Skeletal muscle cell (primary cell): ENCODE measurements at regions not wholly inside any gene's neighbourhood (a gene's known extent, or its start where the extent isn't known, plus 50 kb on each side); places are given as distances from the start of the nearest gene placed in this dataset.
"Not testable (repeated sequence)": the region's sequence is repeated elsewhere in the genome, so short reads cannot be mapped to it uniquely, and the experiment has no call there.

Experiments used
- DNase-seq: peaks from one replicate; pipeline ENCODE4 v3.0.0-alpha.2; 2010; ENCODE audit warnings: low read depth
- H3K4me3 ChIP-seq: 2 replicates; pipeline ENCODE4 v1.5.1; 2011; ENCODE audit warnings: low read depth, mild to moderate bottlenecking, control low read depth, low read length, moderate library complexity

DNA sequence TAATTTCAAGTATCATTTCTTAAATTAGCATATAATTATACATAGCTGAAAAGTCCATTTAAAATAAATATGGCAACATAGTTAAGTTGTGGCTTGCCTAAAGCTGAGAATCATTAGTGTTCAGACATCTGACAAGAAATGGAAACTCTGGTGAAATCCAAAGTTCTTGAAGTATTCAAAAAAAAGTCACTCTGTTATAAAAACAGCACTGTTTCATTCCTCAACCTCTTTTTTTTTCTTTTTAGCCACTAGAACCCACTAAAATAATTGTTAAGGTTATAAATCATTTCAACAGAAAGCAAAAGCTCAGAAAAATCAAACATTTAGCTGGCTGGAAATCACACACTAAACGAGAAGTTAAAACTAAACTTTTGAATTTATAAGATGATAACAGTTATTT is 476.7 kb downstream of the LTN1 start:
- H3K4me3 ChIP-seq, result no peak overlapping the region
- DNase-seq, result no peak

- no peak for DNase-seq
- no peak overlapping the region for H3K4me3 ChIP-seq
Measured at GRCh38 chr21:28513428-28513827, 479.2 kb downstream of the LTN1 start.

DNA sequence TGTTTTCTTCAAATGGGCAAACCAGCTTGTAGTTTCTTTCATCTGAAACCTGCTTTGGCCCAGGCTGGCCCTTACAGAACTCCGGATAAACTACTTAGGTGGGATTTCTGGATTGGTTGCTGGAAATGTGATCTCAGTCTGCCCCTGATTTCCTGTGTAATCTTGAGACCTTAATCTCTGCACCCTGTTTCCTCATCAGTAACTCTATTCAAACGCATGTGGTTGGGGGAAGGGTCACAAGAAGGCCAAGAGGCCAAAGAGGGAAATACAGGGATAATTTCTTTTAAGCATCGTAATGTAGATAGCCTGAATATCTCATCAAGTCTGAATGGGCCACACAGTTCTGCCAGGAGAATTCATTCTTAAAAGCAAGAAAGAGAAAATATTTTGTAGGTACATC is 483.6 kb downstream of the LTN1 start:
- DNase-seq, result no peak

DNA sequence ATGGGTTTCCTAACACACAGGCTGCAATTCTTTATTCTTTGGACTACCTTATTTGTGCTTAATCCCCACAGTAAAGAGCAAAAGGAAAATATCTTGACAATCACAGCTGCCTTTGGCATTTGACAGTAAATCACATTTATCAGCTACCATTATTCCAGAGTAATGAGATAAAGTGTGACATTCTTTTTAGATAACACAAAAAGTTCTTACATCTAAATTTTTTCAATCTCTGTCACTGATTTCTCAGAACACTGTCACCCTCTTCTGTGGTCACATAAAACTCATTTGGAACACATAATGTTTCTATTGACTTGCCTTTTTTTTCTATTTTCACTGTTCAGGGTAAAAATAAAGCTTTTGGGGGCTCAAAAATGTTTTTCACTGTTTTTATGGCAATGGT is 484.6 kb downstream of the LTN1 start:
- H3K4me3 ChIP-seq, result no peak overlapping the region
- no peak for DNase-seq

More for the DNA sequence above, 483.6 kb downstream of the LTN1 start:
- no peak overlapping the region for H3K4me3 ChIP-seq

- DNase-seq, result no peak
- H3K4me3 ChIP-seq, result no peak overlapping the region
Measured at GRCh38 chr21:28496517-28496916, 496.2 kb downstream of the LTN1 start.

- no peak overlapping the region for H3K4me3 ChIP-seq
- no peak for DNase-seq
Measured at GRCh38 chr21:28492127-28492526, 500.6 kb downstream of the LTN1 start.

DNA sequence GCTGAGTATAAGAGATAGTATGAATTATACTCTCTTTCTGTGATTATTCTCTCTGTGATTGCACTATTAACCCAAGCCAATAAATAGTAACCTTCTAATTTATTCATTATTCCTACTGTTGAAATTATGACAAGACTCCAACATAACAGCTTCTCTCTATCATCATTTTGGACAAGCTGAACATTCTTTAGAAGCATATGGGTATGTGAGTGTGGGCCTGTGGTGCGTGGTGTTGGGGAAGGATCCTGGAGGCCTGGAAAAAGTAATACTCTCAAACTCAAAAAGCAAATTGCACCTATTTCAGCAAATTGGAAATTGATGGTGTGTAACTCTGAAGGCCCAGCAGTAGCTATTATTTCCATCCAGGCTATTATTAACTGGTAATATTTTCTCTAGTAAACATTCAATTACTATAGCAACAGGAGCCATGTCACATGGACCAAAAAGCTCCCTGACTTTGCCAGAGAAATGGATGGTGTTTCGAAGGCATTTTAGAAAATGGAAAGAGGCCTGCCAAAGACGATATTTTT is 502.8 kb downstream of the LTN1 start:
- no peak overlapping the region for H3K4me3 ChIP-seq
- DNase-seq, result no peak

DNA sequence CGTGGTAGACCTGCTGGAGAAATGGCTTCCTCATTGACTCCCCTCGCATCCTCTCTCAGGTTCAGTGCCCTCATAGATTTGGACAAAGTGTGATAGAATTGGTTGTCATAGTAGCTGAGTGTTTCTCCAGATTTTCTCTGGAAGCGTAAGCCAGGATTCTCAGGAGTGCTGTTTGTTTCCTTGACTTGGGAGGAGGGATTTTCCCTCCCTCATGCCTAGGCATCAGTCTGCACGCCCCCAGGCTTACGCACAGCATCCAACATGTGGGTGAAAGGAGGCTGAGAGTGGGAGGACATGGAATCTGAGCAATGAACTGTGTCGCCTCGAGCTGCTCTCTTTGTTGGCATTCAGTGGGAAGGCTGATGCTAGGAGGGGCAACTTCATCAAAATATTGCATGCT is 503.5 kb downstream of the LTN1 start:
- no peak for DNase-seq
- H3K4me3 ChIP-seq, result no peak overlapping the region

- H3K4me3 ChIP-seq, result no peak overlapping the region
- DNase-seq, result peak; percentile 43
Measured at GRCh38 chr21:28487455-28488070, 505.1 kb downstream of the LTN1 start.

DNA sequence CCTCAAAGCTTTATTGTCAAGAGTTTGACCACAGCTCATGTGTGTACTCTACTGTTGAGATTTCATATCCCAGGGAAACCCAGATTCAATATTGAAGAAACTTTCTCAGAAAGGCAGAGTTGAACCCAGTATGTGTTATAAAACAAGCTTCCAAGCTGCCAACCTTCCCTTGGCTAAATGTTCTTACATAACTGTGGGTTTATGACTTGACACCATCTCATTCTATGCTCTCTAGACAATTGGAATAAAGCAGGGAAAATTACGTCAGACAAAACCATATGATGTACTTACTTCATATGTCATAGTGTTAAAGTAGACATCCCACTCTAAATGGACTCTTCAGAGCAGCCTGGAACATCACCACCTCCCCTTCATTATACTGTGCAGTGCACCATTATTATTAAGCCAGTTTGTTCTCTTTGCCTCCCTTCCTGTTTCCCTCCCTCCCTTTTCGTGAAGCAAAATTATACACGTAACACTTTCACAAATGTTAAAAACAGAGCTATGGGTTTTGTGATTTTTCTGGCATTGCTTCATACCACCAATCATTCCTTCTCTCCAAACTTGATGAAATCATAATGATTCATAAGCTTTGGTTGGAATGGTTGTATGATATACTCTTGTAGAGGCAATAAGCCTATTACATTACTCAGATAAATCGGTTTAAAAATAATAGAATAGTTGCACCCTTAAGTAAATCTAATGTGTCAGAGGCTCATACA is 507.2 kb downstream of the LTN1 start:
- H3K4me3 ChIP-seq, result no peak overlapping the region
- peak; percentile 65 for DNase-seq

DNA sequence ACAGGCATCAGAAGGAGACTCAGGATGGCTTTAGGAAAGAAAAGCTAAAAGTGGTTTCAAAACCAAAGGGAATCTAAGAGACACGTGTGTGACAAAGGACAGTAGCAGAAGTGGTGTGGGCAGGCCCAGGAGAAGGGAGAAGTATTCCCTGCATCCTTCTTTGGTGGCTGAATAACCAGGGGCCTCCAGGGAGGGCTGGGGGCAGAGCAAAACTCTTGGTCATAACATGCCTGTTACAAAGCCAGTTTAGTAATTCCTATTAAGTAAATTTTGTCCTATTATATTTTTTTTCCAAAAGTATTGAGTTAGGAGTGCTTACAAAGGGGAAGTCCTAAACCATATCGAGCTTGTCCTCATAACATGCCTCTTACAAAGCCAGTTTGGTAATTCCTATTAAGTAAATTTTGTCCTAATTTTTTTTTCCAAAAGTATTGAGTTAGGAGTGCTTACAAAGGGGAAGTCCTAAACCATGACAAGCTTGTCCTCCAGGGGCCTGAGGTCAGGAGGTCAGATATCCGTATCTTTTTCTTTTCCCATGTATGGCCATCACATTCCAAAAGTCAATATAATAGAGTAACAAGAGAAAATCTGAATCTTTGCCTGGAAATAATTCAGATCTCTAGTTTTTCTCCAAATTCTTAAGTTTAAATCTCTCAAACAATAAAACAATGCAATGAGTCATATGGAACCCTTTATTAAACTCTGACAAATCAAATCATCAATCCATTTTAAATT is 509.2 kb downstream of the LTN1 start:
- no peak for DNase-seq
- H3K4me3 ChIP-seq, result no peak overlapping the region

DNA sequence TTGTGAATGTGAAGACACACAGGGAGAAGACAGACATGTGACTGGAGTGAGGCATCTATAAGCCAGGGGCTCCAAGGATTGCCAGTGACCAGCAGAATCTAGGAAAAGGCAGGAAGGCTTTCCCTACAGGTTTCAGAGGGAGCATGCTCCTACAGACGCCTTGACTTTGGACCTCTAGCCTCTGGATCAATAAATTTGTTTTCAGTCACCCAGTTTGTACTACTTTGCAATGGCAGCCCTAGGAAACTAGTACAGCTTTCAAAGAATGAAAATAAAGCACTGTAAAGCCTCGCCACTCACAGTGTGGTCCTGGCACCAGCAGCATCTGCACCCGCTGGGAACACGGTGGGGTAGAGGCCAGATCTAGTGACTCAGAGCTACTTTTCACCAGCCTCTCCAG is 510.0 kb downstream of the LTN1 start:
- no peak for DNase-seq
- no peak overlapping the region for H3K4me3 ChIP-seq

DNA sequence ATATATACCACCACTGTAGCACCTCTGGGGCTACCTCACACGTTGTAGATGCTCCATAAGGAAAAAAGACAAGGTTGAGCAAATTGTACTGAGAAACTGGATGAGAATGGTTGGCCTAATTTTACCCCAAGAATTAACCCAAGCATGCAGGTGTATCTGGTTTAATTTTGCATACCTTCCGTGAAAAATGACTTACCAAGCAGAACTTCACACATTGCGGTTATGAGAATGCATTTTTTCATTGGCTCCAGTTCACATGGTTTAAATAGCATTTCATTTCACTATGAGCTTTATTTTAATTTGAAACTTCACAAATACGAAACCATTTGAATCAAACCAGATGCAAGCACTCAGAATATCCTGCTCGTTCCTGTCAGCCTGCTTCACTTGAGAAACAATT is 512.2 kb downstream of the LTN1 start:
- no peak for DNase-seq

GRCh38 chr21:28473530-28474220 is 519.0 kb downstream of the LTN1 start:
- DNase-seq, result no peak
- no peak overlapping the region for H3K4me3 ChIP-seq

More for the DNA sequence above, 512.2 kb downstream of the LTN1 start:
- no peak overlapping the region for H3K4me3 ChIP-seq

DNA sequence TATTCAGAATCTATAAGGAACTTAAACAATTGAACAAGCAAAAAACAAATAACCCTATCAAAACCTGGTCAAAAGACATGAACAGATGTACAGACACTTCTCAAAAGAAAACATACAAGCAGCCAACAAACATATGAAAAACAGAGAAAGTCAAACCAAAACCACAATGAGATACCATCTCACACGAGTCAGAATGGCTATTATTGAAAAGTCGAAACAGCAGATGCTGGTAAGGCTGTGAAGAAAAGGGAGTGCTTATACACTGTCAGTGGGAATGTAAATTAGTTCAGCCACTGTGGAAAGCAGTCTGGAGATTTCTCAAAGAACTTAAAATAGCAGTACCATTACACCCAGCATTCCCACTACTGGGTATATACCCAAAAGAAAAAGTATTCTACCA is 520.1 kb downstream of the LTN1 start:
- DNase-seq, H3K4me3 ChIP-seq: not testable (repeated sequence)

- no peak for DNase-seq
- H3K4me3 ChIP-seq, result no peak overlapping the region
Measured at GRCh38 chr21:28464988-28465387, 527.7 kb downstream of the LTN1 start.

- no peak overlapping the region for H3K4me3 ChIP-seq
- no peak for DNase-seq
Measured at GRCh38 chr21:28464095-28464494, 528.6 kb downstream of the LTN1 start.

GRCh38 chr21:28459193-28459592 is 533.5 kb downstream of the LTN1 start:
- no peak overlapping the region for H3K4me3 ChIP-seq
- DNase-seq, result no peak

GRCh38 chr21:28458446-28458845 is 534.2 kb downstream of the LTN1 start:
- no peak for DNase-seq
- no peak overlapping the region for H3K4me3 ChIP-seq

DNA sequence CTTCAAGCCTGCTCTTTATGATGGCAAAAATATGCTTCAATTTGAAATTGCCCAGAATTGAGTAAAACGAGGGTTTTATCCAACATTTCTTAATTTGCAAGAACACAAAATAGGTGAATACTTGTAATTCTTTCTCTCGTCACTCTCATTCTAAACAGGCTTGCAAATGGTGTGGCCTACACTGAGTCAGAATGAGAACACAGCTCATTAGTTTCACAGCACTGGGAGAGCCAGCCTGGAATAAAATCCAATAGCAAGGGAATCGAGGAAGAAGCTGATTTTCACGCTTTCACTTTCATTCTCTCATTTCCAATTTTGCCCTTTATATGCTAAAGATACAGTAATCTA is 537.5 kb downstream of the LTN1 start:
- H3K4me3 ChIP-seq, result no peak overlapping the region
- no peak for DNase-seq
